GM12878 (cell line): ENCODE measurements at regions not wholly inside any gene's neighbourhood (a gene's known extent, or its start where the extent isn't known, plus 50 kb on each side); places are given as distances from the start of the nearest gene placed in this dataset.

ENCODE experiments used
- ATAC-seq: fragments of 200-7000 bp; cut with Tn5 transposase; 3 replicates; pipeline ENCODE4 v1.9.1; 2020; ENCODE audit warnings: mild to moderate bottlenecking, moderate library complexity
- BruUV-seq: library from RNA; stranded (reverse); fragments of 400-500 nt; replicated peaks from 2 replicates; lab custom pipeline; 2021; lab: Mats Ljungman, UMichigan
- CTCF ChIA-PET: fragments of 300-600 bp; sonication (Branson Sonifier 250); formaldehyde crosslinking; extraction: SDS; loops from one replicate; lab custom pipeline; 2021; ENCODE audit warnings: inconsistent platforms; lab: Yijun Ruan, JAX
- POLR2A ChIA-PET: fragments of 350-600 bp; formaldehyde crosslinking; extraction: SDS; loops from one replicate; lab custom pipeline; 2021; ENCODE audit warnings: inconsistent platforms; lab: Charles Lee
- RAD21 ChIA-PET: fragments of 300-600 bp; sonication (Branson Sonifier 250); formaldehyde crosslinking; loops from one replicate; lab custom pipeline; 2023; ENCODE audit warnings: antibody characterized with exemption; ENCODE audit not compliant: unreplicated experiment; lab: Charles Lee
- SMC1A ChIA-PET: fragments of 300-600 bp; sonication (Branson Sonifier 250); formaldehyde crosslinking; loops from one replicate; lab custom pipeline; 2023; ENCODE audit not compliant: unreplicated experiment, uncharacterized antibody; lab: Charles Lee
- DNase-seq: peaks from one replicate; pipeline ENCODE4 v3.0.0-alpha.2; 2011; ENCODE audit warnings: low read depth, low spot score
- FAIRE-seq: peaks from 3 replicates; lab custom pipeline; 2011; peaks lifted over from hg19 to GRCh38; lab: Jason Lieb, UNC
- H2AFZ ChIP-seq: 2 replicates; pipeline ENCODE4 v1.6.0; 2011; ENCODE audit warnings: low read depth, low read length, control low read depth; ENCODE audit not compliant: control insufficient read depth
- H3K27ac ChIP-seq: 2 replicates; pipeline ENCODE4 v1.5.1; 2011; ENCODE audit warnings: control low read depth; ENCODE audit not compliant: control insufficient read depth, insufficient read depth
- H3K27me3 ChIP-seq, 2 experiments: replicated peaks in 1 of 2; 2 replicates each; pipeline versions ENCODE4 v1.6.0 to v1.6.1; 2011; ENCODE audit warnings: low read length in 1 of 2; ENCODE audit not compliant: control insufficient read depth in 2 of 2, insufficient read depth in 2 of 2
- H3K36me3 ChIP-seq, 2 experiments: 2 replicates each; pipeline ENCODE4 v1.5.1; 2011; ENCODE audit warnings: low read length in 1 of 2; ENCODE audit not compliant: control insufficient read depth in 2 of 2, insufficient read depth in 2 of 2
- H3K4me1 ChIP-seq: 2 replicates; pipeline ENCODE4 v1.6.1; 2011; ENCODE audit warnings: mild to moderate bottlenecking, low read length, moderate library complexity, mixed read lengths; ENCODE audit not compliant: control insufficient read depth, insufficient read depth
- H3K4me2 ChIP-seq: 2 replicates; pipeline ENCODE4 v1.6.0; 2011; ENCODE audit warnings: control low read depth; ENCODE audit not compliant: control insufficient read depth, insufficient read depth
- H3K4me3 ChIP-seq: fragments of 200-600 bp; sonication (generic); 2 replicates; pipeline ENCODE4 v1.5.1; 2016
- H3K79me2 ChIP-seq: 2 replicates; pipeline ENCODE4 v1.6.0; 2011; ENCODE audit warnings: low read length; ENCODE audit not compliant: control insufficient read depth, insufficient read depth
- H3K9ac ChIP-seq: 2 replicates; pipeline ENCODE4 v1.8.0; 2011; ENCODE audit warnings: low read length, control low read depth, mixed read lengths; ENCODE audit not compliant: control insufficient read depth, insufficient read depth
- H3K9me3 ChIP-seq: replicated peaks from 3 replicates; pipeline ENCODE4 v1.5.1; 2011; ENCODE audit warnings: mild to moderate bottlenecking, low read length; ENCODE audit not compliant: control insufficient read depth, insufficient read depth
- H4K20me1 ChIP-seq: 2 replicates; pipeline ENCODE4 v1.6.0; 2011; ENCODE audit not compliant: control insufficient read depth, insufficient read depth
- DPF2 ChIP-seq: fragments of 450-650 bp; IDR thresholded peaks from 2 replicates; pipeline ENCODE4 v1.6.1; 2017; ENCODE audit warnings: mild to moderate bottlenecking
- ESRRA ChIP-seq: IDR thresholded peaks from 2 replicates; pipeline ENCODE4 v1.6.1; 2012; ENCODE audit warnings: mild to moderate bottlenecking, low read length, improper control_type of control experiment
- HDAC2 ChIP-seq: fragments of 200-600 bp; sonication (generic); IDR thresholded peaks from 2 replicates; pipeline ENCODE4 v1.6.1; 2017
- HSF1 ChIP-seq: fragments of 150-350 bp; IDR thresholded peaks from 2 replicates; pipeline ENCODE4 v1.6.1; 2014; ENCODE audit warnings: mild to moderate bottlenecking, low read depth, low read length
- RCOR1 ChIP-seq: conservative IDR thresholded peaks from 2 replicates; pipeline ENCODE4 v1.6.1; 2012; ENCODE audit warnings: low read depth, low read length, improper control_type of control experiment
- ZNF687 ChIP-seq: fragments of 450-650 bp; IDR thresholded peaks from 2 replicates; pipeline ENCODE4 v1.6.1; 2017; ENCODE audit warnings: mild to moderate bottlenecking, moderate library complexity
- WGBS: methylation state at CpG from one replicate; pipeline ENCODE4 v1.1.6; 2016; ENCODE audit warnings: low lambda C conversion rate; ENCODE audit not compliant: insufficient replicate concordance, insufficient coverage; ENCODE audit errors: missing lambda C conversion rate; 5-methylcytosine and 5-hydroxymethylcytosine counted together
- in situ Hi-C: fragments of 300-500 bp; cut with MboI; formaldehyde crosslinking; loops from 9 replicates; pipeline ENCODE4 v1.14.3; 2018; ENCODE audit warnings: mixed read lengths
- intact Hi-C: fragments of 100-400 bp; cut with micrococcal nuclease; formaldehyde crosslinking; loops from one replicate; pipeline ENCODE4 v1.14.2; 2022; ENCODE audit not compliant: unreplicated experiment

- H3K4me3 ChIP-seq, result no peak overlapping the region
- H3K27ac ChIP-seq, result no peak overlapping the region
- H2AFZ ChIP-seq, result no peak overlapping the region
- no peak for TF ChIP-seq HDAC2
- no peak for TF ChIP-seq DPF2
- TF ChIP-seq HSF1, result no peak
- TF ChIP-seq ESRRA, result no peak
- no peak for TF ChIP-seq ZNF687
- TF ChIP-seq RCOR1, result no peak
- no peaks in the 10 kb centered on the region for H3K27me3 ChIP-seq
- 0% methylated on average over 1 of the region's 1 CpG for WGBS
- no peaks in the 10 kb centered on the region for H3K4me1 ChIP-seq
- no peaks in the 10 kb centered on the region for H3K36me3 ChIP-seq
- ATAC-seq (no peak), DNase-seq (no peak), FAIRE-seq (no peak)
- in situ Hi-C loops, result no loop called here
- no peak overlapping the region for H3K4me2 ChIP-seq
- H3K9me3 ChIP-seq, result no peaks in the 10 kb centered on the region
- ChIA-PET CTCF (no interaction called here), SMC1A (no interaction called here), POLR2A (no interaction called here), RAD21 (no interaction called here)
- H3K9ac ChIP-seq, result no peak overlapping the region
- intact Hi-C loops, result no loop called here
- H3K79me2 ChIP-seq, result no peaks in the 10 kb centered on the region
- no TSS peak for BruUV-seq
- no peaks in the 10 kb centered on the region for H4K20me1 ChIP-seq
Observed at GRCh38 chr2:208937521-208937920, 486.3 kb upstream of the MAP2 start.
